ENCODE measurements at regions not wholly inside any gene's neighbourhood (a gene's known extent, or its start where the extent isn't known, plus 50 kb on each side); places are given as distances from the start of the nearest gene placed in this dataset.

GRCh38 chr6:14757014-14757413, 488.9 kb upstream of the JARID2 start:
- ATAC-seq, result no peak
- Histone ChIP-seq H3K4me3 (no peak overlapping the region), H3K27ac (no peak overlapping the region), H3K4me1 (no peaks in the 10 kb centered on the region), H3K36me3 (ENCODE audit: insufficient read depth in 1 of 2, low read depth in 1 of 2) (no peaks in the 10 kb centered on the region), H3K9me3 (no peaks in the 10 kb centered on the region), H3K27me3 (ENCODE audit: insufficient read depth in 3 of 3, low read length in 2 of 3) (no peaks in the 10 kb centered on the region)
- WGBS, 3 donors, result 91 to 96% (median 96%) methylated on average over 1 of the region's 1 CpG
- DNase-seq, result no peak
- TF ChIP-seq, protein P1, sequence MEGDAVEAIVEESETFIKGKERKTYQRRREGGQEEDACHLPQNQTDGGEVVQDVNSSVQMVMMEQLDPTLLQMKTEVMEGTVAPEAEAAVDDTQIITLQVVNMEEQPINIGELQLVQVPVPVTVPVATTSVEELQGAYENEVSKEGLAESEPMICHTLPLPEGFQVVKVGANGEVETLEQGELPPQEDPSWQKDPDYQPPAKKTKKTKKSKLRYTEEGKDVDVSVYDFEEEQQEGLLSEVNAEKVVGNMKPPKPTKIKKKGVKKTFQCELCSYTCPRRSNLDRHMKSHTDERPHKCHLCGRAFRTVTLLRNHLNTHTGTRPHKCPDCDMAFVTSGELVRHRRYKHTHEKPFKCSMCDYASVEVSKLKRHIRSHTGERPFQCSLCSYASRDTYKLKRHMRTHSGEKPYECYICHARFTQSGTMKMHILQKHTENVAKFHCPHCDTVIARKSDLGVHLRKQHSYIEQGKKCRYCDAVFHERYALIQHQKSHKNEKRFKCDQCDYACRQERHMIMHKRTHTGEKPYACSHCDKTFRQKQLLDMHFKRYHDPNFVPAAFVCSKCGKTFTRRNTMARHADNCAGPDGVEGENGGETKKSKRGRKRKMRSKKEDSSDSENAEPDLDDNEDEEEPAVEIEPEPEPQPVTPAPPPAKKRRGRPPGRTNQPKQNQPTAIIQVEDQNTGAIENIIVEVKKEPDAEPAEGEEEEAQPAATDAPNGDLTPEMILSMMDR (IDR thresholded peaks at IDR 0.05), result no peak
- intact Hi-C loops (cut with DNase I), result no loop called here

- no peak for ATAC-seq
These were observed 488.5 kb upstream of the JARID2 start for GRCh38 chr6:14757418-14757817.

DNA sequence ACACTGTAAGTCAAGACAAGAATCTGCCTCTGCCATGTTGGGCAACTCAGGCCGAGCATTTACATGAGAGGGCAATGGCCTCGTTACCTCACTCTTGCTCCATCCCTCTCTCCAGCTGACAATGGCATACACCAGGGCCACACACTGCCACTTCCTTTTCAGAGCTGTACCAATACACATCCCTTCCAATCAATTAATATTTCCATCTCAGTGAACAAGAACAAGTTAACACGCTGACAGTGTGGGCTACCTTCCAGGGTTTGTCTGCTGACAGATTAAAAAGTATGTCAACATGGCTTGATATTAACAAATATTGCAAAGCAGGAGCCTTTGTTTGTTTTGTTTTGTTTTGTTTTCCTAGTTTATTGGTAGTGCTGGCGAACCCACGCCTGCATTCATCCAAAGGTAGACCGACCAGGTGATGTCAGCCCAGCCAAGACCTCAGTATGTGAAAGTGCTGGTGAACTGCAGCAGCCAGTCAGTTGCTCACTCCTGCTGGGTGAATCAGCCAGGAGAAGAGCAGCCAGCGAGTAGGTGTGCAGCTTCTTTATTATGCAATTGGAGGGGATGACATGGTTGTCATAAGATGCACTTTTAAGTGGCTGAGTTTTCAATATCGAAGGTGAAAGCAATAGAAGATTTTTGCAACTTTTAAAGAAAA, 487.3 kb upstream of the JARID2 start:
- H3K9me3 ChIP-seq, result no peaks in the 10 kb centered on the region
- 84 to 88% (median 85%) methylated on average over 8 of the region's 8 CpGs for WGBS, 3 donors
- ATAC-seq (peak in 1 of 4 donors; percentile 58), DNase-seq (no peak)
- H3K36me3 ChIP-seq (ENCODE audit: insufficient read depth in 1 of 2, low read depth in 1 of 2), result no peaks in the 10 kb centered on the region
- H3K4me1 ChIP-seq, result no peaks in the 10 kb centered on the region
- TF ChIP-seq, protein P1 (IDR thresholded peaks at IDR 0.05), result no peak
- no peaks in the 10 kb centered on the region for H3K27me3 ChIP-seq (ENCODE audit: insufficient read depth in 3 of 3, low read length in 2 of 3)
- no peak overlapping the region for H3K27ac ChIP-seq
- no peak overlapping the region for H3K4me3 ChIP-seq
- intact Hi-C loops (cut with DNase I), result no loop called here

More at GRCh38 chr6:14757418-14757817, 488.5 kb upstream of the JARID2 start:
- Histone ChIP-seq H3K36me3 (ENCODE audit: insufficient read depth in 1 of 2, low read depth in 1 of 2) (no peaks in the 10 kb centered on the region), H3K27me3 (ENCODE audit: insufficient read depth in 3 of 3, low read length in 2 of 3) (no peaks in the 10 kb centered on the region), H3K4me1 (no peaks in the 10 kb centered on the region), H3K4me3 (no peak overlapping the region), H3K27ac (no peak overlapping the region), H3K9me3 (no peaks in the 10 kb centered on the region)
- intact Hi-C loops (cut with DNase I), result no loop called here
- TF ChIP-seq, protein P1 (IDR thresholded peaks at IDR 0.05), result no peak
- no peak for DNase-seq
- WGBS, 3 donors, result 83 to 93% (median 90%) methylated on average over 1 of the region's 1 CpG

- DNase-seq, result no peak
- TF ChIP-seq, protein P1 (IDR thresholded peaks at IDR 0.05), result no peak
- intact Hi-C loops (cut with DNase I), result no loop called here
- no peaks in the 10 kb centered on the region for H3K36me3 ChIP-seq (ENCODE audit: insufficient read depth in 1 of 2, low read depth in 1 of 2)
- 91 to 95% (median 92%) methylated on average over 4 of the region's 4 CpGs for WGBS, 3 donors
- no peak overlapping the region for H3K27ac ChIP-seq
- H3K4me3 ChIP-seq, result no peak overlapping the region
- no peak for ATAC-seq
- H3K27me3 ChIP-seq (ENCODE audit: insufficient read depth in 3 of 3, low read length in 2 of 3), result no peaks in the 10 kb centered on the region
- no peaks in the 10 kb centered on the region for H3K4me1 ChIP-seq
- no peaks in the 10 kb centered on the region for H3K9me3 ChIP-seq
These were observed 485.7 kb upstream of the JARID2 start for GRCh38 chr6:14759976-14760672.
